Activated naive CD8-positive, alpha-beta T cell treated with anti-CD3 and anti-CD28 coated beads, Interleukin-2, amount 10 ng/mL, durations not matched to agents 7 days and 5 days (primary cell): ENCODE measurements at regions not wholly inside any gene's neighbourhood (a gene's known extent, or its start where the extent isn't known, plus 50 kb on each side); places are given as distances from the start of the nearest gene placed in this dataset.

Experiments
- ATAC-seq: fragments of 150-1000 bp; cut with Tn5 transposase; one replicate; pipeline ENCODE4 v1.10.0; 2021; ENCODE audit warnings: low read depth, moderate library complexity
- POLR2A ChIA-PET: fragments of 350-600 bp; sonication (Branson Sonifier 250); formaldehyde crosslinking; loops from one replicate; lab custom pipeline; 2021; ENCODE audit warnings: antibody characterized with exemption; lab: Charles Lee
- DNase-seq: peaks from one replicate; pipeline ENCODE4 v3.0.0; 2021
- H3K27ac Mint-ChIP-seq: one replicate; pipeline ENCODE4 v1.8.0; 2022; ENCODE audit warnings: mild to moderate bottlenecking, mixed read lengths
- H3K27me3 Mint-ChIP-seq: one replicate; pipeline ENCODE4 v1.8.0; 2022; ENCODE audit warnings: mild to moderate bottlenecking, moderate library complexity, mixed read lengths
- H3K36me3 Mint-ChIP-seq: one replicate; pipeline ENCODE4 v1.8.0; 2021; ENCODE audit warnings: mild to moderate bottlenecking, mixed read lengths
- H3K4me1 Mint-ChIP-seq: one replicate; pipeline ENCODE4 v1.8.0; 2021; ENCODE audit warnings: mixed read lengths
- H3K4me3 Mint-ChIP-seq: one replicate; pipeline ENCODE4 v1.8.0; 2022; ENCODE audit warnings: mild to moderate bottlenecking, moderate library complexity, mixed read lengths
- H3K9me3 Mint-ChIP-seq: one replicate; pipeline ENCODE4 v1.8.0; 2021; ENCODE audit warnings: mixed read lengths

DNA sequence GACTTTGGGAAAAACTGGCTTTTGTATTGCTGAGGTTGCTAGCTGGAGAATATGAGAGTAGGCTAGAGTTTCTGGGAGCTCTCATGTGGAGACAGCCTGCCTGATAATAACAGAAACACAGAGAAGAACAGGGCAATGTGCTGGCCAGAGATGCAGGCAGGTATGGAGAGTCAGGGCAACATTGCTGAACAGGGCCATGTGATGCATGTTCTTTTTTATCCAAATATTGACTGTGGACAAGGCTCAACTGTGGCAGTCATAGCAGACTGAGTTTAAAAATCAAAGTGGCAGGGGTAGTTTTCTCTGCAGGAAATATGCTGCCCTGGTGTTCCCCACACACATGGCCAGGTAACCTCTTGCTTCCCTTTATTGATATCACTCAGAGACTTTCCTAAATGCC lies 381.1 kb downstream of the RASEF start:
- peaks cover 6% of the 10 kb centered on the region for H3K9me3 Mint-ChIP-seq
- no peak overlapping the region for H3K4me3 Mint-ChIP-seq
- ATAC-seq (no peak), DNase-seq (no peak)
- POLR2A ChIA-PET, result no interaction called here
- H3K27me3 Mint-ChIP-seq, result no peaks in the 10 kb centered on the region
- no peaks in the 10 kb centered on the region for H3K4me1 Mint-ChIP-seq
- H3K36me3 Mint-ChIP-seq, result no peaks in the 10 kb centered on the region
- no peak overlapping the region for H3K27ac Mint-ChIP-seq

- H3K36me3 Mint-ChIP-seq, result no peaks in the 10 kb centered on the region
- H3K27me3 Mint-ChIP-seq, result no peaks in the 10 kb centered on the region
- ATAC-seq (no peak), DNase-seq (no peak)
- no peak overlapping the region for H3K27ac Mint-ChIP-seq
- H3K9me3 Mint-ChIP-seq, result peaks cover 6% of the 10 kb centered on the region
- POLR2A ChIA-PET, result no interaction called here
- H3K4me3 Mint-ChIP-seq, result no peak overlapping the region
- H3K4me1 Mint-ChIP-seq, result no peaks in the 10 kb centered on the region
Measured at GRCh38 chr9:82682431-82682830, 380.5 kb downstream of the RASEF start.

- Mint-ChIP-seq H3K36me3 (no peaks in the 10 kb centered on the region), H3K27ac (no peak overlapping the region), H3K4me3 (no peak overlapping the region), H3K27me3 (no peaks in the 10 kb centered on the region), H3K4me1 (no peaks in the 10 kb centered on the region), H3K9me3 (peaks cover 7% of the 10 kb centered on the region)
- no peak for ATAC-seq
- POLR2A ChIA-PET, result no interaction called here
- no peak for DNase-seq
Measured at GRCh38 chr9:82695704-82696103, 367.2 kb downstream of the RASEF start.

DNA sequence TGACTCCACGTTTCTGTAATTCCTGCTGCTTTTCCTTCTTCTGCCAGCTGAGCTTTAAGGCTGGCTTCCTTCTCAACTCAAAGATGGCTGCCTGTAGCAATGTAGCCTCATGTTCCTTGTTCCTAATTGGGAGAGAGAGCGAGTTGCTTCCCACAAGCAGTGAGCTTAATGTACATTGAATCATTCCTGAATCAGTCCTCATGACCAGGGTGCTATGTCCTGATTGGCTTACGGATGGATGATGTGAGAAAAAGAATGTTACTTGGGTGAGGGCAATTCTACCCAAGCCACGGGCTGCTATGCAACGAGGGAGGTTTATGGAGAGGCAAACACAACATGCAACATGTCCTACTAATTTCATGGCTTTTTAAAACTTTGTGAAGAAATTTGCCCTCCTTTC lies 356.2 kb downstream of the RASEF start:
- no peak for DNase-seq

DNA sequence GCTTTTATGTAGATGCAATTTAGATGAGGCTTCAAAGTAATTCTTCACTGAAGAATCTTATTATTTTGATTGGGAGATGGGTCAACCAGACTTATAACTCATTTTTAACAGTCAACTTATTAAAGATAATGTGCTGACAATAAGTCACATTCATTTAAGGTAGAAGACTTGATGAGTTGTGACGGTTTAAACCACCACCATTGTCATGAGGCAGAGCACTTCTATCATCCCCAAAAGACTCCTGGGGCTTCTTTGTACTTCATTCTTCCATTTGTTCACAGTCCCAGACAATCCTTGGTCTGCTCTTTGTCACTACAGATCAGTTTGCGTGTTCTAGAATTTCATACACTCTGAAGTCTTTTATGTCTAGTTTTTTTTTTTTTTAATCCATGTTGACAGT lies 346.1 kb downstream of the RASEF start:
- Mint-ChIP-seq H3K27me3 (no peaks in the 10 kb centered on the region), H3K9me3 (peaks cover 3% of the 10 kb centered on the region), H3K4me1 (no peaks in the 10 kb centered on the region), H3K27ac (no peak overlapping the region), H3K36me3 (no peaks in the 10 kb centered on the region), H3K4me3 (no peak overlapping the region)
- no peak for ATAC-seq
- POLR2A ChIA-PET, result no interaction called here
- no peak for DNase-seq

More for the DNA sequence above, 356.2 kb downstream of the RASEF start:
- H3K4me3 Mint-ChIP-seq, result no peak overlapping the region
- H3K36me3 Mint-ChIP-seq, result no peaks in the 10 kb centered on the region
- POLR2A ChIA-PET, result no interaction called here
- no peak overlapping the region for H3K27ac Mint-ChIP-seq
- no peaks in the 10 kb centered on the region for H3K4me1 Mint-ChIP-seq
- H3K9me3 Mint-ChIP-seq, result no peaks in the 10 kb centered on the region
- no peaks in the 10 kb centered on the region for H3K27me3 Mint-ChIP-seq
- no peak for ATAC-seq

DNA sequence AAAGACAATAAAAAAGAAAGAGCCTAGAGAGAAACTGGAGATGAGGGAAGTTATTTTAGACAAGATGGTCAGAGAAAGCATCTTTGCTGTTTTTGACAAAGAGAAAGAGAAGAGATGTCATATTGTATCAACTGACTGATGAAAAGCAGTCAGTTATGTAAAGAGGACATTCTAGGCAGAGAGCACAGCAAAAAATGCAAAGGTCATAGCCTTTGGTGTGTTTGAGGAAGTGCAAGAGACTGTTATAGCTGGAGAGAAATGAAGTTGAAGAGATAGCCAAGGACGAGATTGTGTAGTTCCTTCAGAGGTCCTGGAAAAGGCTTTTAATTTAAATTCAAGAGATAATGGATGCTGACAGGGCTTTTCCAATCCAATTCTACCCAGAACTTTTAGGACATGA lies 342.4 kb downstream of the RASEF start:
- Mint-ChIP-seq H3K4me1 (no peaks in the 10 kb centered on the region), H3K27ac (no peak overlapping the region), H3K27me3 (no peaks in the 10 kb centered on the region), H3K4me3 (no peak overlapping the region), H3K9me3 (no peaks in the 10 kb centered on the region), H3K36me3 (no peaks in the 10 kb centered on the region)
- DNase-seq, result no peak
- no peak for ATAC-seq
- POLR2A ChIA-PET, result no interaction called here

GRCh38 chr9:82721593-82721992 lies 341.3 kb downstream of the RASEF start:
- no peaks in the 10 kb centered on the region for H3K36me3 Mint-ChIP-seq
- no peaks in the 10 kb centered on the region for H3K4me1 Mint-ChIP-seq
- no peak overlapping the region for H3K4me3 Mint-ChIP-seq
- H3K9me3 Mint-ChIP-seq, result no peaks in the 10 kb centered on the region
- no peaks in the 10 kb centered on the region for H3K27me3 Mint-ChIP-seq
- DNase-seq, result no peak
- H3K27ac Mint-ChIP-seq, result no peak overlapping the region
- no peak for ATAC-seq
- POLR2A ChIA-PET, result no interaction called here

- Mint-ChIP-seq H3K4me3 (no peak overlapping the region), H3K27me3 (no peaks in the 10 kb centered on the region), H3K4me1 (no peaks in the 10 kb centered on the region), H3K9me3 (no peaks in the 10 kb centered on the region), H3K27ac (no peak overlapping the region), H3K36me3 (no peaks in the 10 kb centered on the region)
- POLR2A ChIA-PET, result no interaction called here
- ATAC-seq (no peak), DNase-seq (no peak)
Measured at GRCh38 chr9:82722051-82722450, 340.9 kb downstream of the RASEF start.

- POLR2A ChIA-PET, result no interaction called here
- ATAC-seq (no peak), DNase-seq (no peak)
- Mint-ChIP-seq H3K27me3 (no peaks in the 10 kb centered on the region), H3K4me3 (no peak overlapping the region), H3K36me3 (no peaks in the 10 kb centered on the region), H3K9me3 (no peaks in the 10 kb centered on the region), H3K27ac (no peak overlapping the region), H3K4me1 (no peaks in the 10 kb centered on the region)
Measured at GRCh38 chr9:82722561-82722960, 340.4 kb downstream of the RASEF start.

DNA sequence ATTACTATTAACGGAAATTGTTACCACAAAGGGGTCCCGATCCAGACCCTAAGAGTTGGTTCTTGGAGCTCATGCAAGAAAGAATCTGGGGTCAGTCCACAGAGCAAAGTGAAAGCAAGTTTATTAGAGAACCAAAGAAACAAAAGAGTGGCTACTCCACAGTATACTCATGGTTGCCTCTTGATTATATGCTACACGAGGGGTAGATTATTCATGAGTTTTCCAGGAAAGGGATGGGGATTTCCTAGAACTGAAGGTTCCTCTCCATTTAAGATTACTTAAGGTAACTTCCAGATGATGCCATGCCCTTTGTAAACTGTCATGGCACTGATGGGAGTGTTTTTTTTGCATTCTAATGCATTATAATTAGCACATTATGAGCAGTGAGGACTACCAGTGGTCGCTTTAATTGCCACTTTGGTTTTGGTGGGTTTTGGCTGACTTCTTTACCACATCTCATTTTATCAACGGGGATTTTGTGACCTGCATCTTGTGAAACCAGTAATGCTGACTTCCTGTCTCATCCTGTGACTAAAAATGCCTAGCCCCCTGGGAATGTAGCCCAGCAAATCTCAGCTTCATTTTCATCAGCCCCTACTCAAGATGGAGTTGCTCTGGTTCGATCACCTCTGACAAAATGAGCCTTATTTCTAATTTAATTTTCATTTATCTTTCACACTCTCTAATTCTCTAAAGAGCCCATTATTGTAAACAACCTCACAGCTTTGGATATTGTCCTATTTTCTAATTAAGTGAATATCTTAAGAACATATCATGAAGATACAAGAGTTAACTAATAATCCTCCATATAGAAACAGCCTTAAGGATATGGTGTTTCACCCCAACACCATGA lies 336.3 kb downstream of the RASEF start:
- ATAC-seq, result no peak

GRCh38 chr9:82729141-82729540 lies 333.8 kb downstream of the RASEF start:
- H3K9me3 Mint-ChIP-seq, result peaks cover 3% of the 10 kb centered on the region
- POLR2A ChIA-PET, result no interaction called here

More for the DNA sequence above, 336.3 kb downstream of the RASEF start:
- Mint-ChIP-seq H3K27ac (no peak overlapping the region), H3K4me1 (no peaks in the 10 kb centered on the region), H3K9me3 (peaks cover 3% of the 10 kb centered on the region), H3K36me3 (no peaks in the 10 kb centered on the region), H3K4me3 (no peak overlapping the region), H3K27me3 (no peaks in the 10 kb centered on the region)
- DNase-seq, result no peak
- POLR2A ChIA-PET, result no interaction called here

DNA sequence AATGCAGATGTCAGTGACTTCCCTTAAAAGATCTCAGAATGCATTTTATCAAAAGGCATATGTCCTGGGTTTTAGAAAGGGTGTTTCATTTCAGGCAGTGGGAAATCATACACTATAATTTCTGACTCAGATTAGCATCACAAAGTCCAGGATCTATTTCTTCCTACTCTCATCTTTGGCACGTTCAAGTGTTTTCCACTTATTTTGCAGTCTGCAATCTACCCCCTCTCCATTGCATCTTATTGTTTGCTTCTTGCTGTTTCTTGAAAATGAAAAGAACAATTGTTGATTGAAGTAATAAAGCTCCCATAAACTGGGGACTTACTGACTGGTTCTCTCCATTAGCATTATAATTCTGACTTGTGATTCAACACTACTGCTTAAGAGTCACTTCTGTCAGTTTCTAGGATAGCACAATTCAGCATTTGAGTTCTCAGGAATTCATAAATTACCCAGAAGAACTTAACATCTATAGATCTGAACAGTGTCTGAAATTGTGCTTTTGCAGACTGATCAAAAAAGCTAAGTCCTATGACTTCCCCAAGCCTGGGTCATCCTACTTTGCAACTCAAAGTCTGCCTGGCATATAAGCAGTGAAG lies 332.9 kb downstream of the RASEF start:
- H3K9me3 Mint-ChIP-seq, result peaks cover 3% of the 10 kb centered on the region
- H3K36me3 Mint-ChIP-seq, result no peaks in the 10 kb centered on the region
- ATAC-seq (no peak), DNase-seq (no peak)
- POLR2A ChIA-PET, result no interaction called here
- H3K4me3 Mint-ChIP-seq, result no peak overlapping the region
- H3K27me3 Mint-ChIP-seq, result no peaks in the 10 kb centered on the region
- no peak overlapping the region for H3K27ac Mint-ChIP-seq
- H3K4me1 Mint-ChIP-seq, result no peaks in the 10 kb centered on the region

More at GRCh38 chr9:82729141-82729540, 333.8 kb downstream of the RASEF start:
- Mint-ChIP-seq H3K4me3 (no peak overlapping the region), H3K27ac (no peak overlapping the region), H3K36me3 (no peaks in the 10 kb centered on the region), H3K4me1 (no peaks in the 10 kb centered on the region), H3K27me3 (no peaks in the 10 kb centered on the region)
- DNase-seq (no peak), ATAC-seq (no peak)

- Mint-ChIP-seq H3K4me3 (no peak overlapping the region), H3K9me3 (peaks cover 3% of the 10 kb centered on the region), H3K27me3 (no peaks in the 10 kb centered on the region), H3K4me1 (no peaks in the 10 kb centered on the region), H3K36me3 (no peaks in the 10 kb centered on the region), H3K27ac (no peak overlapping the region)
- DNase-seq (no peak), ATAC-seq (no peak)
- POLR2A ChIA-PET, result no interaction called here
Measured at GRCh38 chr9:82732928-82733327, 330.0 kb downstream of the RASEF start.

DNA sequence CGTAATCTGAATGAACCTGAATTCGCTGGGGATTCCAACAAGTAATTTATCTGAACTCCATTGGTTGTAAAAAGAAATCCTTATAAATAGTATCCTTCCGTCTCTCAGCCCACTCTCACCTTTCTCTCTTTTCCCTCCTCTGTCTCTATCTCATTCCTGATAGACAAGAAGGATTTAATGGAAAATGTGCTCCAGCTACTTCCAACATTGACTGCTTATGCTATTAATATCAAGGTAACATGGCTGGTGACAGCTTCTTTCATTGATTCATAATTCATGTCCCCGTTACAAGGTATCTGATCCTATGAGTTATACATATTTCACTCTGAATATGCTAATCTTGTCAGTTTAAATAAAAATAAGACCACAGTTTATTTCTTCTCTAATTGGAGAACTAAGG lies 326.8 kb downstream of the RASEF start:
- POLR2A ChIA-PET, result no interaction called here
- H3K9me3 Mint-ChIP-seq, result peaks cover 2% of the 10 kb centered on the region
- H3K27ac Mint-ChIP-seq, result no peak overlapping the region

More for the DNA sequence above, 326.8 kb downstream of the RASEF start:
- Mint-ChIP-seq H3K4me1 (no peaks in the 10 kb centered on the region), H3K36me3 (no peaks in the 10 kb centered on the region), H3K4me3 (no peak overlapping the region), H3K27me3 (no peaks in the 10 kb centered on the region)
- ATAC-seq (no peak), DNase-seq (no peak)
